HG03103 (cell line): ENCODE measurements at regions not wholly inside any gene's neighbourhood (a gene's known extent, or its start where the extent isn't known, plus 50 kb on each side); places are given as distances from the start of the nearest gene placed in this dataset.

ENCODE experiments used
- ATAC-seq: cut with Tn5 transposase; IDR thresholded peaks from one replicate; pipeline ENCODE4 v1.9.1; 2021; ENCODE audit warnings: low read depth; ENCODE audit not compliant: unreplicated experiment

DNA sequence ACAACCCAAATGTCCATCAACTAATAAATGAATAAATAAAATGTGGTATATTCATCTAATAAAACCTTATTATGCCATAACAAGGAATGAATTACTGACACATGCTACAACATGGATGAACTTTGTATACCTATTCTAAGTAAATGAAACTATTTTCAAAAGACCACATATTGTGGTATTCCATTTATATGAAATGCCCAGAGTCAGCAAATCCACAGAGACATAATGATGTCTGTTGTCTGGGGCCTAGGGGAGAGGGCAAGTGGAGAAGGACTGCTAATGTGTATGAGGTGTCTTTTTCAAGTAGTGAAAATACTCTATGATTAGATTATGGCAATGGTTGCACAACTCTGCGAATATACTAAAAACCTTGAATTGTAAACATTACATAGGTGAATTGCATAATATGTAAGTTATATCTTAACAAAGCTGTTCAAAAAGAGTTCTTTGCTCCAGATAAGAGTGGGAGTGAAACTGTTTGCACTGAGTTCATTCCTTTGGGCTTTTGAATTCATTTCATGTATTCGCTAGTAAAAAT, 464.2 kb downstream of the NUF2 start:
- ATAC-seq: no peak

DNA sequence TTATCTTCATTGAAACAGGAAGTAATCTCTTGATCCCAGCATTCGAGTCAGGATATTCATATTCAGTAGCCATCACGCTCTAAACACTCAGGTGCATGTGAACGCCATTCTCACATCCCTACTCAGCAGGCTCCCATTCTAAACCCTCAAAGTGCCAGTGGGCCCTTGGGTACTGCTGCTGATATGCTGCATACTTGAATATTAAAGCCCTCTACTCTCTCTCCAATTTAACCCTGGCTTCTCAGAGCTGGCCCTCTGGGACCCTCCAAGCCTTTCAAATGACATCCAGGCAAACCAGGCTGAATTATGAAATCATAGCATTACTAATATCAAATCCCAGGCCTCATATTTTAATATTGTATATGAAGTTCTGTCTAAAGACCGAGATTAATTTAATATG, 468.2 kb downstream of the NUF2 start:
- ATAC-seq: no peak

- ATAC-seq: no peak
Measured at GRCh38 chr1:163794551-163794950, 472.8 kb downstream of the NUF2 start.

DNA sequence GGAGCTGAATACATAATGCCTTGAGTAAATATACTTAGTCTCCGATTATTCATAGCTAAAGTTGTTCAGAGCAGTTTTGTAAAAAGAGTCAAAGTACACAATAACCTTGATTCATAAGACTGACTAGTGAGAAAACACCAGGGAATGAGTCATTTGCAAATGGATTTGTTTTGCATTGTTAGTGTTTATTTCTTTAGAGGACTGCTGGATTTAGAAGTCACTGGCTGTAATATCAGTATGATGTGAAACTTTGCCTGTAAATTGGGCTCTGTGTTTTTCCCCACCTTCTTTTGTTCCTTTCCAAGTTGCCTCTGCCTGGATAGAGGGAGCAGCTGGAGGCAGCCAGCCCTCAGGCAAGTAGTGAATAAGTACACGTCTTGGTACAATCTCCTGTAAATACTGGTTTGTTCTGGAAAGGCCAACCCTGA, 474.7 kb downstream of the NUF2 start:
- ATAC-seq: no peak

- no peak for ATAC-seq
Measured at GRCh38 chr1:163797816-163798215, 476.1 kb downstream of the NUF2 start.

- no peak for ATAC-seq
Measured at GRCh38 chr1:163799190-163799805, 477.5 kb downstream of the NUF2 start.

DNA sequence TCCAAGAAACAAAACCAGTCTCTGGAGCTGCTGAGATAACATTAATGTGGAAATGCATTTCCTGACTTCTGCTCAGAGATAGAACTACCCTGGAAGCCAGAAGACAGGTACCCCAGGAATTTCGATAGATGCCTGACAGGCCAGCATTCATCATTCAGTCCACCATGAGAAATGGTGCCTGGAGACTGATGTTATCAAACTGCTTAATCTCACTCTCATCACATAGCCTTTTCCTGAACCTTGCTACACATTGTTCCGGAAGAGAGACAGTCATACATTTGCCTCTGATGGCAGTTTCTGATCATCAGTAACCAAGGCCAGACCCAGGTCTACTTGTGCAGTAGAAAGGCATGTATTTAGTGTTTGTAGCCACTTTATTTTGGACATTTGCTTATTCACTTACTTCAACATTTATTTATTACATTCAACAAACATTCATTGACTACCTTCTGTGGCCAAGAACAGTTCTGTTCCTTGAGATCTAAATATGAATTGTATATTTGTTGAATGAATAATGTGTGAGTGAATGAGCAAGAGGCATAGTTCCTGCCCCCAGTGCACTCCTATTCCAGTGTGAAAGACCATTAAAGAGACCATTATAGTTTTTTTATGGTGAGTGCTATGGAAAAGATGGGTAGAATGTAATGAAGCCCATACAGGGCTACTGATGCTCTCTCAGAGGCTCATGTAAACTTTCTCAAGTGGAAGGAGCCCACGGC, 485.7 kb downstream of the NUF2 start:
- ATAC-seq: no peak

GRCh38 chr1:163813251-163813650, 491.5 kb downstream of the NUF2 start:
- no peak for ATAC-seq

GRCh38 chr1:163820226-163820625, 498.5 kb downstream of the NUF2 start:
- no peak for ATAC-seq

- no peak for ATAC-seq
Measured at GRCh38 chr1:163820766-163821165, 499.0 kb downstream of the NUF2 start.

- ATAC-seq: no peak
Measured at GRCh38 chr1:163821679-163822078, 499.9 kb downstream of the NUF2 start.

DNA sequence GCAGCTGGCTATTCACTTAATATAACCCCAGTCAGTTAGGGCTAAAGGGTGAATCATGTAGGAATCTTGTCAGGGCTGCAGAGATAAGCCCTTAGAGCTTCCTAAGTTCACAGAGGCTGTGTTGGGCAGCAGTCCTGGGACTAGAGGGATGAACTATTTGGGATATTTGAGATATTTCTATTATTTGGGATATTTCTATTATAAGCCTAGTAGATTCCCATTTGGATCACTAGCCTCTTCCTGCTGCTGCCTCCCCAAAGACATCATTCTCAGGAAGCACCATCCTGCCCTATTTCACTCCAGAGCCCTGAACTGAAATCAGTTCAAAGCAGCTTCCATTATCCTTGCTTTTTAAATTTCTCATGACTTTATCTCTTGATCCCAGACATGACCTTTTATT, 501.3 kb downstream of the NUF2 start:
- no peak for ATAC-seq

DNA sequence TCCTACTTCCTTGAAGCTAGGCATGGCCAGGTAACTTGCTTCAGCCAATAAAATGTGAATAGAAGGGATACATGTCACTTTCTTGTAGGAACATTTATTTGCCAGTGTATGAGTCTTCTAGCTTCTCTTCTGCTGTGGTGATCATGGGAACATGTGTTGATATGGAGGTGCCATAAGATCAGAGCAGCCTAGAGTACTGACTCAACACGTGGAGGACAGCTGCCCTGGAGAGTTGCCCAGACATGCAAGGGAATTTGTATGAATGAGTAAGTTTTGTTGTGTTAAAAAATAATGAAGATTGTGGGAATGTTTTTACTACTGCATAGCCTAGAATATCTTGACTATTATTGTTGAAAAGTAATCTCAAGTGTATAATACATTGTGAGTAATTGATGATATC, 502.3 kb downstream of the NUF2 start:
- no peak for ATAC-seq

DNA sequence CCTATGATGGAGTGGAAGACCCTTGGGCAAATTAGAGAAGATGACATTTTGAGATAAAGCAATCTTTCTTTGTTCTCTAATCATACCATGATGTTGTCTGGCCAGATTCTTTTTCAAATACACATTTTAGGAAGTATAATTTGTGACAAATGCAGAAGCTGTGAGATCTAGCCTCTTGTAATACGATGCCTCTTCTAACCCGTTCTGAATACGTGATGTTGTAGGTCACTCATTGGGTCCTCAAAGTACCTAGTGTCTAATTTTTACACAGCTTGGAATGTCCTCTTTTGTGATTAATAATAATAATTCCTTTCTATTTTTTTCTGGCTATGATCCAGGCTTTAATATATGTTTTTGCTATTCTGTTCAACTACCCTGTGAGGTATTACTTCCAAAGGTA, 502.7 kb downstream of the NUF2 start:
- ATAC-seq: no peak

GRCh38 chr1:163826500-163826899, 504.7 kb downstream of the NUF2 start:
- ATAC-seq: no peak

DNA sequence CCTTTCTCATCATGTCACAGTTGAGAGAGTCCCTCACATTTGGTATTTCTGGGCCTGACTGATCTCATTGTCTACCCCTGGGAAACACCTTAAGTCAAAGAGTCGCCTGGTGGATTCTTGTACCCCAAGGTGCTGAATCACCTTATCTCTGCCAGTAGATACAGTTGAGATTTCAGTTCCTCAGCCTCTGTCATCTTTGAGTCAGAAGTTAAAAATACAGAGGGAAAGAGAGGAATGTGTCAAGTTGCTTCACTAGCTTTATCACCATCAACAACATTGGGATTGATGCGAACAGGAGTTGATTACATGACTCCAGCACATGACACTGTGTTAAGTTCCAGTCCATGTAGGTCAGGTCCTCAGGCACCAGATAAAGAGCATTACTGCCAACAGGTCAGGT, 513.0 kb downstream of the NUF2 start:
- ATAC-seq: no peak

DNA sequence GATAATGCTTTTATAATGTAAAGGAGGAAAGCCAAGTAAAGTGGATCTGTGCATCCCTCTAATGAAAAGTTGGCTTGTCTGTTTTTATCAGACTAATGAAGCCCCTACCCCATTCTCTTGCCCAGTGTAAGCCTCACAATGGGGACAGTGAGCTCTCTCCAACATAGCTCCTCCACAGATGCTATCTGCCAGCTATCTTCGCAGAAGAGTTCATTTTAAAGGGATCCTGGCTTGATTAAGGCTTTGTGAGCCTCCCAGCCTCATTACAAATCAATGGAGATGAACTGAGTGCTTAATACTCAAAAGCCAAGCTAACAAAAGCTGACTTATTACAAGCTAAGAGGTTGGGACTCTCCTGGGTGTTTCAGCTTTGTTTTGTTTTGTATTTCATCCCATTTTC, 514.7 kb downstream of the NUF2 start:
- no peak for ATAC-seq

GRCh38 chr1:163837206-163837605, 515.5 kb downstream of the NUF2 start:
- no peak for ATAC-seq

- no peak for ATAC-seq
Measured at GRCh38 chr1:163842571-163842970, 520.8 kb downstream of the NUF2 start.

DNA sequence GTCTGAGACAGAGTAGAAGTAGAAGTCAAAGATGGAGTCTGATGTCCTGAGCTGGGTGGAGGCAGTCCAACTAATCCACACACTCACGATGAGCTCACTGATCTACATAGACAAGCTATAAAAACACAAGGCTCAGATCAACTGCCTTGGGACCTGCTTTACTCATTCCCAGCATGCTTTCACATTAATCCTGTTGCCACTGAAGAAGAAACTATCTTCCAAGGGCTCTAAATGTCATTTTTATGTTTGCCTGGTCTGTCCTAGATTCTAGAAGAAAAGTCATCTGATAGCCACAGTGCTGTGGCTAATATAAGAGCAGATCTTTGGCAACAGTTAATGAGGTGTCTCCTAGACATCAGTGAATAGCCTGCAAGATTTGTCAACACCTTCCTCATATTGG, 522.7 kb downstream of the NUF2 start:
- no peak for ATAC-seq

GRCh38 chr1:163845279-163845678, 523.5 kb downstream of the NUF2 start:
- no peak for ATAC-seq

GRCh38 chr1:163863731-163864130, 542.0 kb downstream of the NUF2 start:
- ATAC-seq: no peak
